ENCODE measurements at regions not wholly inside any gene's neighbourhood (a gene's known extent, or its start where the extent isn't known, plus 50 kb on each side); places are given as distances from the start of the nearest gene placed in this dataset.
A peak's percentile ranks its signal among the peaks of the same experiment; 100 is the strongest.

GRCh38 chr4:11593576-11594116 is 165.0 kb upstream of the HS3ST1 start:
- H3K4me1 ChIP-seq (replicated peaks in 1 of 4; ENCODE audit: control insufficient read depth in 3 of 4, insufficient read depth in 4 of 4, low read length in 3 of 4) = 0 out of 7 replicates have a peak, but pooled peaks cover 0 to 2% (median 0%) of the 10 kb centered on the region in 4 experiments
- no peak overlapping the region for H2BK15ac ChIP-seq (ENCODE audit: low read length)
- no peak overlapping the region for H3K4ac ChIP-seq (replicated peaks; ENCODE audit: insufficient read length, low read depth, low read length)
- no peak overlapping the region for H3K14ac ChIP-seq (ENCODE audit: insufficient read length)
- H3K79me2 ChIP-seq (ENCODE audit: control insufficient read depth in 1 of 2, insufficient read depth in 2 of 2, low read length in 2 of 2) = no peaks in the 10 kb centered on the region
- no peak overlapping the region for H3K4me3 ChIP-seq (ENCODE audit: extremely low read depth in 1 of 4, insufficient read depth in 2 of 4, low read depth in 3 of 4, low read length in 4 of 4)
- H4K91ac ChIP-seq (replicated peaks; ENCODE audit: insufficient read length, low read length) = no peak overlapping the region
- TF ChIP-seq SUZ12 (IDR thresholded peaks at IDR 0.05; ENCODE audit: low read length) (no peak), ZNF274 (IDR thresholded peaks at IDR 0.05; ENCODE audit: borderline replicate concordance, extremely low read depth, low read length) (no peak), NRF1 (IDR thresholded peaks at IDR 0.05; ENCODE audit: low read depth, low read length) (no peak)
- H3K79me1 ChIP-seq (ENCODE audit: low read depth, low read length) = no peaks in the 10 kb centered on the region
- H3K9ac ChIP-seq (replicated peaks in 1 of 4; ENCODE audit: extremely low read depth in 1 of 4, low read depth in 3 of 4, low read length in 3 of 4) = 0 out of 7 replicates have a peak overlapping the region, but pooled peaks of 1 of the 4 experiments have one; percentile 11
- no peak overlapping the region for H2BK120ac ChIP-seq (replicated peaks; ENCODE audit: low read depth, low read length)
- no peak overlapping the region for H3K4me2 ChIP-seq (ENCODE audit: insufficient read depth in 1 of 2, low read depth in 2 of 2, low read length in 2 of 2)
- no peak overlapping the region for H2AK5ac ChIP-seq (ENCODE audit: low read depth, low read length)
- H3K23me2 ChIP-seq (ENCODE audit: low read depth, low read length) = no peaks in the 10 kb centered on the region
- no peak for DNase-seq (ENCODE audit: low read depth in 1 of 2, low spot score in 2 of 2)
- FAIRE-seq = no peak
- H3K18ac ChIP-seq (ENCODE audit: extremely low read depth, low read length) = no peak overlapping the region
- H2BK20ac ChIP-seq (ENCODE audit: low read length) = no peak overlapping the region
- H4K5ac ChIP-seq (ENCODE audit: insufficient read length, low read depth, low read length) = no peak overlapping the region
- no peak overlapping the region for H2BK12ac ChIP-seq (ENCODE audit: low read depth, low read length)
- peak overlapping the region; percentile 79 for H2AFZ ChIP-seq (ENCODE audit: low read length)
- H2BK5ac ChIP-seq (ENCODE audit: low read depth, low read length) = no peak overlapping the region
- no peak overlapping the region for H3K23ac ChIP-seq (ENCODE audit: insufficient read length)
- no peaks in the 10 kb centered on the region for H3K36me3 ChIP-seq (ENCODE audit: control insufficient read depth in 2 of 4, insufficient read depth in 4 of 4, low read length in 3 of 4)
- H4K8ac ChIP-seq (ENCODE audit: extremely low read depth, insufficient read depth, low read length) = no peak overlapping the region
- H4K20me1 ChIP-seq (replicated peaks in 1 of 2; ENCODE audit: control insufficient read depth in 1 of 2, insufficient read depth in 2 of 2, low read length in 2 of 2) = no peaks in the 10 kb centered on the region
- 91% methylated on average over 7 of the region's 7 CpGs; no CpG with 5 or more reads in 1 of the 2 experiments for WGBS, 2 experiments (ENCODE audit: extremely low coverage in 1 of 2, insufficient coverage in 1 of 2, insufficient read length in 1 of 2, insufficient replicate concordance in 2 of 2, low coverage in 1 of 2, low lambda C conversion rate in 2 of 2, missing lambda C conversion rate in 1 of 2)
- no peak overlapping the region for H3K56ac ChIP-seq (replicated peaks; ENCODE audit: insufficient read length, low read depth, low read length)
- ChIA-PET CTCF (ENCODE audit: partially characterized antibody) (no interaction called here), POLR2A (ENCODE audit: partially characterized antibody) (no interaction called here)
- no peak overlapping the region for H3K27ac ChIP-seq (ENCODE audit: low read depth, low read length)
- no peaks in the 10 kb centered on the region for H3K9me3 ChIP-seq (ENCODE audit: insufficient read depth in 2 of 2, low read depth in 1 of 2, low read length in 1 of 2)
- H3K27me3 ChIP-seq (replicated peaks in 1 of 4; ENCODE audit: control insufficient read depth in 3 of 4, extremely low read depth in 1 of 4, insufficient read depth in 3 of 4, low read length in 3 of 4) = no peaks in the 10 kb centered on the region
